ENCODE measurements at regions not wholly inside any gene's neighbourhood (a gene's known extent, or its start where the extent isn't known, plus 50 kb on each side); places are given as distances from the start of the nearest gene placed in this dataset.

- DNase-seq (ENCODE audit: low spot score), result no peak
Measured at GRCh38 chr7:125561006-125561405, 631.4 kb upstream of the POT1 start.

GRCh38 chr7:125559921-125560320 lies 630.3 kb upstream of the POT1 start:
- DNase-seq (ENCODE audit: low spot score), result no peak

- DNase-seq (ENCODE audit: low spot score), result no peak
Measured at GRCh38 chr7:125555916-125556315, 626.3 kb upstream of the POT1 start.

- no peak for DNase-seq (ENCODE audit: low spot score)
Measured at GRCh38 chr7:125551008-125551407, 621.4 kb upstream of the POT1 start.

GRCh38 chr7:125547505-125547904 lies 617.9 kb upstream of the POT1 start:
- no peak for DNase-seq (ENCODE audit: low spot score)

- no peak for DNase-seq (ENCODE audit: low spot score)
Measured at GRCh38 chr7:125530553-125530952, 600.9 kb upstream of the POT1 start.

- peak; percentile 4 for DNase-seq (ENCODE audit: low spot score)
Measured at GRCh38 chr7:125529249-125529648, 599.6 kb upstream of the POT1 start.

GRCh38 chr7:125526958-125527357 lies 597.3 kb upstream of the POT1 start:
- no peak for DNase-seq (ENCODE audit: low spot score)

- DNase-seq (ENCODE audit: low spot score), result no peak
Measured at GRCh38 chr7:125526092-125526491, 596.5 kb upstream of the POT1 start.

GRCh38 chr7:125516194-125516593 lies 586.6 kb upstream of the POT1 start:
- DNase-seq (ENCODE audit: low spot score), result no peak

- no peak for DNase-seq (ENCODE audit: low spot score)
Measured at GRCh38 chr7:125512373-125512772, 582.7 kb upstream of the POT1 start.

- DNase-seq (ENCODE audit: low spot score), result no peak
Measured at GRCh38 chr7:125511310-125511709, 581.7 kb upstream of the POT1 start.

- DNase-seq (ENCODE audit: low spot score), result no peak
Measured at GRCh38 chr7:125506331-125506730, 576.7 kb upstream of the POT1 start.

- DNase-seq (ENCODE audit: low spot score), result no peak
Measured at GRCh38 chr7:125504848-125505247, 575.2 kb upstream of the POT1 start.

GRCh38 chr7:125495997-125496396 lies 566.4 kb upstream of the POT1 start:
- DNase-seq (ENCODE audit: low spot score), result no peak

GRCh38 chr7:125492521-125492920 lies 562.9 kb upstream of the POT1 start:
- DNase-seq (ENCODE audit: low spot score), result no peak

GRCh38 chr7:125491137-125491536 lies 561.5 kb upstream of the POT1 start:
- DNase-seq (ENCODE audit: low spot score), result no peak

- no peak for DNase-seq (ENCODE audit: low spot score)
Measured at GRCh38 chr7:125490167-125490566, 560.5 kb upstream of the POT1 start.

GRCh38 chr7:125485223-125485622 lies 555.6 kb upstream of the POT1 start:
- no peak for DNase-seq (ENCODE audit: low spot score)

GRCh38 chr7:125484755-125485154 lies 555.1 kb upstream of the POT1 start:
- no peak for DNase-seq (ENCODE audit: low spot score)

- DNase-seq (ENCODE audit: low spot score), result no peak
Measured at GRCh38 chr7:125481323-125481722, 551.7 kb upstream of the POT1 start.

- DNase-seq (ENCODE audit: low spot score), result no peak
Measured at GRCh38 chr7:125480762-125481161, 551.1 kb upstream of the POT1 start.

GRCh38 chr7:125468855-125469174 lies 539.2 kb upstream of the POT1 start:
- no peak for DNase-seq (ENCODE audit: low spot score)

GRCh38 chr7:125467996-125468854 lies 538.6 kb upstream of the POT1 start:
- DNase-seq (ENCODE audit: low spot score), result no peak

Measured in hematopoietic multipotent progenitor cell treated with erythropoietin and hydrocortisone succinate and interleukin-3 and kit ligand, for 17 days (in vitro differentiated cells).